ENCODE measurements at regions not wholly inside any gene's neighbourhood (a gene's known extent, or its start where the extent isn't known, plus 50 kb on each side); places are given as distances from the start of the nearest gene placed in this dataset.

DNA sequence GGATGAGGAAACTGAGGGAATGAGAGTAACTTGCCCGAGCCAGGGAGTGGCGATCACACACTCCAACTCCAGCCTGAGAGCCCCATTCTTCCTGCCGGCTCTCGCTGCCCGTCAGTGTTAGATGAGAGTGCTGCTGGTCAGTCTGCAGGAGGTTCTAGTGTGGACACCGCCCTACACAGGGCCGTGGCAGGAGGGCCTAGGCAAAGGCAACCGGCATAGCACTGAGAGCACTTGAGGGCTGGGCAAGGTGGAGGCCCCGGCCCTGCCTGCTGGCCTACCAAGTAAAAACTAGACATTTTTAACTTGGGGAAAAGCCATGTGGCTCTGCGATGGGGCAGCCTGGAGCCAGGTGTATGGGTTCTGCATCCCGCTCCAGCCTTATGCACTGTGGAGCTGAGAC is 354.8 kb downstream of the SEC14L1 start:
- no peak for TF ChIP-seq CTCF (IDR thresholded peaks at IDR 0.05; ENCODE audit: borderline replicate concordance, control extremely low read depth, extremely low read depth, insufficient read depth, missing control alignments)

GRCh38 chr17:77496401-77496801 is 355.6 kb downstream of the SEC14L1 start:
- in situ Hi-C loops (cut with MboI; ENCODE audit: low sequenced_read_pairs, unreplicated experiment), result loop anchor here (10.0 kb wide), 1 partner anchor 172 kb away; no protein-coding TSS in a partner anchor
- no peak for TF ChIP-seq CTCF (IDR thresholded peaks at IDR 0.05; ENCODE audit: borderline replicate concordance, control extremely low read depth, extremely low read depth, insufficient read depth, missing control alignments)

More for the DNA sequence above, 354.8 kb downstream of the SEC14L1 start:
- in situ Hi-C loops (cut with MboI; ENCODE audit: low sequenced_read_pairs, unreplicated experiment), result loop anchor here (10.0 kb wide), 1 partner anchor 171 kb away; no protein-coding TSS in a partner anchor
- no peak for DNase-seq (ENCODE audit: low spot score)

GRCh38 chr17:77496831-77497577 is 356.2 kb downstream of the SEC14L1 start:
- TF ChIP-seq CTCF (IDR thresholded peaks at IDR 0.05; ENCODE audit: borderline replicate concordance, control extremely low read depth, extremely low read depth, insufficient read depth, missing control alignments), result no peak
- no peak for DNase-seq (ENCODE audit: low spot score)
- in situ Hi-C loops (cut with MboI; ENCODE audit: low sequenced_read_pairs, unreplicated experiment), result loop anchor here (10.0 kb wide), 1 partner anchor 172 kb away; no protein-coding TSS in a partner anchor

More at GRCh38 chr17:77496401-77496801, 355.6 kb downstream of the SEC14L1 start:
- no peak for DNase-seq (ENCODE audit: low spot score)

DNA sequence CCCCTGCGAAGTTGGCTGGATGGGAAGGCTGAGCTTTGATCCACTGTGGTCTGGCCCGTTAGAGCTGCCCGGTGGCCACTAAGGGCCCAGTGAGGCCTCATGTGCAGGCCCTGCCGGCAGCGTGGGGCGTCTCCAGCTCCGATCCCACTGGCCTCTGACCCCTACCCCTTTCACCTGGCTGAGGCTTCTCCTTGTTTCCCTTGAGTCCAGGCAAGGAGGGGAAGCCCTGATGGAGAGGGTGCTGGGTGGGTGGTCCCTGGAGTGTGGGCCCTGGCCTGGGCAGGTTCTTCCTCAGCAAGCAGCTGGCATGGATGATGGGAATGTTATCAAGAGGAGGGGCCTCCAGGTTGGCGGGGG is 356.8 kb downstream of the SEC14L1 start:
- no peak for TF ChIP-seq CTCF (IDR thresholded peaks at IDR 0.05; ENCODE audit: borderline replicate concordance, control extremely low read depth, extremely low read depth, insufficient read depth, missing control alignments)
- in situ Hi-C loops (cut with MboI; ENCODE audit: low sequenced_read_pairs, unreplicated experiment), result loop anchor here (10.0 kb wide), 1 partner anchor 173 kb away; no protein-coding TSS in a partner anchor
- no peak for DNase-seq (ENCODE audit: low spot score)

DNA sequence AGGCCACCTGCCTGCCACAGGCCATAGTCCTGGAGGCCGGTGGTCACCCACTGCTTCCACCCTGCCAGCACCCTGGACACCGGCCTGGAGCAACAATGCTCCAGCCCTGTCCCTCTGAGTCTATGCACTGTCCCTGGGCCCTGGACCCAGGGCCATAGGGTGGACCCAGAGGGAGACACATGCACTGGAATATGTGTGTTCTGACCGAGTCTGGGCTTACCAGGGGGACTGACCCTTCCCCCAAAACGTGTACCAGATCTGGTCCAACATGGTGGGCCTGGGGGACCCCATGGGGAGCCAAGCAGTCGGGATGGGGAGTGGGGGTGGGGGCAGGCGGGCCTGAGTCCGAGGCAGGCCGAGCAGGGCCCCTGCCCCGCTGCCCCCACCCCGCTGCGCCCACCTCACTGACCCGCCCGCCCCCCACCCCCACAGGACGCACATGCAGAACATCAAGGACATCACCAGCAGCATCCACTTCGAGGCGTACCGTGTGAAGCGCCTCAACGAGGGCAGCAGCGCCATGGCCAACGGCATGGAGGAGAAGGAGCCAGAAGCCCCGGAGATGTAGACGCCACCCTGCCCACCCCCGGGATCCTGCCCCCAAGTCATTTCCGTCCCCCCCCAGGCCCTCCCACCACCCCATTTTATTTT is 357.4 kb downstream of the SEC14L1 start:
- in situ Hi-C loops (cut with MboI; ENCODE audit: low sequenced_read_pairs, unreplicated experiment), result loop anchor here (10.0 kb wide), 1 partner anchor 173 kb away; no protein-coding TSS in a partner anchor
- TF ChIP-seq CTCF (IDR thresholded peaks at IDR 0.05; ENCODE audit: borderline replicate concordance, control extremely low read depth, extremely low read depth, insufficient read depth, missing control alignments), result no peak
- DNase-seq (ENCODE audit: low spot score), result no peak

DNA sequence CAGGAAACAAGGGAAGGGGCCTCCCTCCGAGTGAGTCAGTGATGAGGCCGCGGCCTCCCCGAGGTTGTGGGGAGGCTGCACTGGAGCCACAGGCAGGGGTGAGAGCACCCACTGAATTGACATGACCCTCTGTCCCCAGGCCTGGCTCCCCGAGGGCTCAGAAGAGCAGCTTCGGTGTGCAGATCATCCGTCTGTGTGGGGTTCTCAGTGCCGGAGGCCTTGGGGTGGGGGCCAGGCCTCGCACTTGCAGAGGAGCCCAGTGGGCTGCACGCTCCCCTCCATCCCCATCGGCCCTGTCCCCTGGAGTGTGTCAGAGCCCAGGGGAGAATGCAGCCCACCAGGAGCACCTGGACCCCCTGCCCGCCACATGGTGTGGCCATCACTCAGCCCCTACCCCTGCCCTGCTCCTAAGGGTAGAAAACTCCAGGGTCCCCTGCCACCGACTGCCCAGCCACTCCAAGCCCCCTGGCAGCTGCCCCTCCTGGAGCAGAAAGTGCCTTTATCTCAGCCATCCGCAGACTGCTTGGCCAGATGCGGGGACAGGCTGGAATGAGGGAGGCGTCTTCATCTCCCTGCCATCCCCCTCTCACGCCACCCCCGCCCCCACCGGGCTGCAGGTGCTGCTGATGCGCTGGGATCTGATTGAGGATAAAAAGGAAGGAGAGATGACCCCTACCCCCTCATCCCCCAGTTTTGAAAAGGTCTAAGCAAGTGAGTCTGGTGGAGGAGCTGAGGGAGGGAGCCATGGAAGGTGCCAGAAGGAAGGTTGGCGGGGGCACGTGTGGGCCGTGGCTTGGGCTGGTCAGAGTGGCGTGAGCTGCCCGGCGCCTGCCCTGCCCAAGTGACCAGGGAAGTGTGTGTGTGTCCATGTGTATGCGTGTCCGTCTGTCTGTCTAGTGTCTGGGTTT is 358.3 kb downstream of the SEC14L1 start:
- in situ Hi-C loops (cut with MboI; ENCODE audit: low sequenced_read_pairs, unreplicated experiment), result loop anchor here (10.0 kb wide), 1 partner anchor 174 kb away; no protein-coding TSS in a partner anchor
- no peak for TF ChIP-seq CTCF (IDR thresholded peaks at IDR 0.05; ENCODE audit: borderline replicate concordance, control extremely low read depth, extremely low read depth, insufficient read depth, missing control alignments)
- peak; percentile 17 for DNase-seq (ENCODE audit: low spot score)
